Neural progenitor cell (in vitro differentiated cells): ENCODE measurements at regions not wholly inside any gene's neighbourhood (a gene's known extent, or its start where the extent isn't known, plus 50 kb on each side); places are given as distances from the start of the nearest gene placed in this dataset.

Experiments used
- DNase-seq: peaks from one replicate; pipeline ENCODE4 v3.0.0-alpha.2; 2016; ENCODE audit warnings: low spot score
- H2AFZ ChIP-seq: fragments of 200-600 bp; sonication (generic); replicated peaks from 2 replicates; pipeline ENCODE4 v1.6.1; 2016; ENCODE audit warnings: antibody characterized with exemption
- H3F3A ChIP-seq: fragments of 200-600 bp; sonication (generic); 2 replicates; pipeline ENCODE4 v1.6.1; 2016; ENCODE audit warnings: antibody characterized with exemption, low read depth
- H3K27ac ChIP-seq: fragments of 200-600 bp; sonication (generic); 2 replicates; pipeline ENCODE4 v1.5.1; 2016; ENCODE audit warnings: mild to moderate bottlenecking
- H3K27me3 ChIP-seq: fragments of 200-600 bp; sonication (generic); 2 replicates; pipeline ENCODE4 v1.6.1; 2016; ENCODE audit warnings: mild to moderate bottlenecking, moderate library complexity
- H3K36me3 ChIP-seq: fragments of 200-600 bp; sonication (generic); 2 replicates; pipeline ENCODE4 v1.5.1; 2016
- H3K4me1 ChIP-seq: fragments of 200-600 bp; sonication (generic); 2 replicates; pipeline ENCODE4 v1.6.1; 2016; ENCODE audit warnings: mixed run types
- H3K4me2 ChIP-seq: fragments of 200-600 bp; sonication (generic); 2 replicates; pipeline ENCODE4 v1.6.1; 2016
- H3K4me3 ChIP-seq: fragments of 200-600 bp; sonication (generic); 2 replicates; pipeline ENCODE4 v1.5.1; 2016
- H3K79me2 ChIP-seq: fragments of 200-600 bp; sonication (generic); 2 replicates; pipeline ENCODE4 v1.6.1; 2016; ENCODE audit warnings: low read depth
- H3K9ac ChIP-seq: fragments of 200-600 bp; sonication (generic); 2 replicates; pipeline ENCODE4 v1.6.1; 2016
- H3K9me3 ChIP-seq: fragments of 200-600 bp; sonication (generic); 2 replicates; pipeline ENCODE4 v1.5.1; 2016; ENCODE audit warnings: low read depth
- H4K20me1 ChIP-seq: fragments of 200-600 bp; sonication (generic); 2 replicates; pipeline ENCODE4 v1.6.1; 2016; ENCODE audit warnings: low read depth
- H3K27ac Mint-ChIP-seq: 3 replicates; pipeline ENCODE4 v1.8.0; 2021; ENCODE audit warnings: mixed read lengths
- H3K27me3 Mint-ChIP-seq: 2 replicates; pipeline ENCODE4 v1.8.0; 2022; ENCODE audit warnings: low read depth, mild to moderate bottlenecking, inconsistent platforms, moderate library complexity, mixed read lengths; ENCODE audit not compliant: insufficient read depth
- H3K36me3 Mint-ChIP-seq: 3 replicates; pipeline ENCODE4 v1.8.0; 2021; ENCODE audit warnings: mixed read lengths
- H3K4me1 Mint-ChIP-seq: 3 replicates; pipeline ENCODE4 v1.8.0; 2021; ENCODE audit warnings: mixed read lengths
- H3K4me3 Mint-ChIP-seq: 3 replicates; pipeline ENCODE4 v1.8.0; 2021; ENCODE audit warnings: mild to moderate bottlenecking, moderate library complexity, mixed read lengths
- H3K9me3 Mint-ChIP-seq: 3 replicates; pipeline ENCODE4 v1.8.0; 2020; ENCODE audit warnings: mixed read lengths
- CTCF ChIP-seq: fragments of 200-600 bp; sonication (generic); IDR thresholded peaks from 2 replicates; pipeline ENCODE4 v1.5.1; 2017; ENCODE audit warnings: antibody characterized with exemption, mild to moderate bottlenecking
- EZH2 ChIP-seq: fragments of 200-600 bp; sonication (generic); IDR thresholded peaks from 2 replicates; pipeline ENCODE4 v1.6.1; 2017; ENCODE audit warnings: antibody characterized with exemption, mild to moderate bottlenecking, moderate library complexity
- EZH2phosphoT487 ChIP-seq: fragments of 200-600 bp; sonication (generic); IDR thresholded peaks from 2 replicates; pipeline ENCODE4 v1.6.1; 2017; ENCODE audit warnings: antibody characterized with exemption

DNA sequence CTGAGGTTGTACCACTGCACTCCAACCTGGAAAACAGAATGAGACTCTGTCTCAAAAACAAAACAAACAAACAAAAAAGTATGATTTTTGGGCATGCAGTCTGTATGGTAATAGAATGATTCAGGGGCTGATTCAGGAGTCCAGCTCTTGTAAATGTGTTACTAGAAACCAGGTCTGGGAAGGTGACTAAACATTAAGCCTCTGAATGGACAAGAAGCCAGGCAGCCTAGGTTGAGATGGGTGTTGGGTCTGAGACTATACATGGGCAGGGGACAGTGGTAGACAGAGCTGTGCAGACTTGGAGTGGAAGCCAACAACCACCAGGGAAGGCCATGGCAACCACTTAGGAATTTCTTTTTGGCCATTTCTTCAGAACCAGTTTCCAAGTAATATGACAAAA, 64.9 kb upstream of the TLE1 start:
- peaks cover 4% of the 10 kb centered on the region for H3K27me3 Mint-ChIP-seq
- no peaks in the 10 kb centered on the region for H3K27me3 ChIP-seq
- H3K36me3 ChIP-seq, result no peaks in the 10 kb centered on the region
- H3K4me3 ChIP-seq, result no peak overlapping the region
- H3K9ac ChIP-seq, result no peak overlapping the region
- no peak overlapping the region for H3K4me3 Mint-ChIP-seq
- no peak for TF ChIP-seq EZH2phosphoT487
- TF ChIP-seq EZH2, result no peak
- TF ChIP-seq CTCF, result no peak
- no peaks in the 10 kb centered on the region for H3K79me2 ChIP-seq
- peaks cover 29% of the 10 kb centered on the region for H3K4me1 Mint-ChIP-seq
- peaks cover 19% of the 10 kb centered on the region for H3K4me1 ChIP-seq
- no peak overlapping the region for H3K4me2 ChIP-seq
- peak overlapping the region; percentile 30 for H3K27ac Mint-ChIP-seq
- no peak overlapping the region for H3K27ac ChIP-seq
- H3K9me3 Mint-ChIP-seq, result peaks cover 4% of the 10 kb centered on the region
- no peaks in the 10 kb centered on the region for H3F3A ChIP-seq
- peaks cover 3% of the 10 kb centered on the region for H3K36me3 Mint-ChIP-seq
- H2AFZ ChIP-seq, result no peak overlapping the region
- no peaks in the 10 kb centered on the region for H3K9me3 ChIP-seq
- no peak for DNase-seq
- no peaks in the 10 kb centered on the region for H4K20me1 ChIP-seq

DNA sequence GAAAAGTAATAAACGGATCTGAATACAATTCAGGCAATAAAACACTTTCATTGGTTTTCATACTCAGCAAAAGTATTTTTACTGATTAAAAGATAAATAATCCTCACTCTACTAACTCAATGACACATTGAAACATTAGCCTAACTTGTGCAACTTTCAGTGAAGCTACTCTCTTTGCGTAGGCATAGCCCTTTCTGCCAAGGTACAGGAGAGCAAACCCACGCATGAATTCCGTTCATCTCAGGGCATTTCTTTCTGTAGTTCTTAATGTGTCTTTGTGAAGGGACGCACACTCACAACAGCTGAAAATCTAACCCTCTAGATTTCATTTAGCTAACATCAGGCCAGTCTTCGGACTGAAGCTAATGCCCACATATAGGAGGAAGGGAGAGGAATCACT, 66.4 kb upstream of the TLE1 start:
- H3K4me3 Mint-ChIP-seq, result no peak overlapping the region
- Histone ChIP-seq H3K9ac (no peak overlapping the region), H3K27ac (no peak overlapping the region), H3K36me3 (no peaks in the 10 kb centered on the region), H3K9me3 (no peaks in the 10 kb centered on the region), H3K27me3 (no peaks in the 10 kb centered on the region), H4K20me1 (no peaks in the 10 kb centered on the region), H3K4me3 (no peak overlapping the region), H3K4me2 (no peak overlapping the region), H3K4me1 (peaks cover 19% of the 10 kb centered on the region), H3F3A (no peaks in the 10 kb centered on the region), H2AFZ (no peak overlapping the region), H3K79me2 (no peaks in the 10 kb centered on the region)
- TF ChIP-seq EZH2 (no peak), EZH2phosphoT487 (no peak), CTCF (no peak)
- peaks cover 3% of the 10 kb centered on the region for H3K36me3 Mint-ChIP-seq
- peaks cover 33% of the 10 kb centered on the region for H3K4me1 Mint-ChIP-seq
- no peaks in the 10 kb centered on the region for H3K9me3 Mint-ChIP-seq
- H3K27me3 Mint-ChIP-seq, result peaks cover 4% of the 10 kb centered on the region
- DNase-seq, result no peak
- H3K27ac Mint-ChIP-seq, result peak overlapping the region; percentile 55

- H3K36me3 ChIP-seq, result no peaks in the 10 kb centered on the region
- Mint-ChIP-seq H3K27ac (no peak overlapping the region), H3K4me3 (peak overlapping the region; percentile 33), H3K9me3 (no peaks in the 10 kb centered on the region), H3K36me3 (peaks cover 3% of the 10 kb centered on the region), H3K4me1 (peaks cover 36% of the 10 kb centered on the region), H3K27me3 (peaks cover 4% of the 10 kb centered on the region)
- peak; percentile 8 for DNase-seq
- H4K20me1 ChIP-seq, result no peaks in the 10 kb centered on the region
- H3F3A ChIP-seq, result no peaks in the 10 kb centered on the region
- peaks cover 19% of the 10 kb centered on the region for H3K4me1 ChIP-seq
- no peaks in the 10 kb centered on the region for H3K9me3 ChIP-seq
- H3K9ac ChIP-seq, result no peak overlapping the region
- no peaks in the 10 kb centered on the region for H3K79me2 ChIP-seq
- H3K27ac ChIP-seq, result no peak overlapping the region
- H2AFZ ChIP-seq, result peak overlapping the region; percentile 57
- H3K4me3 ChIP-seq, result no peak overlapping the region
- TF ChIP-seq EZH2, result no peak
- no peak for TF ChIP-seq CTCF
- no peak for TF ChIP-seq EZH2phosphoT487
- peak overlapping the region; percentile 4 for H3K4me2 ChIP-seq
- no peaks in the 10 kb centered on the region for H3K27me3 ChIP-seq
Measured at GRCh38 chr9:81756561-81756960, 67.2 kb upstream of the TLE1 start.
